K562 (cell line): ENCODE measurements at regions not wholly inside any gene's neighbourhood (a gene's known extent, or its start where the extent isn't known, plus 50 kb on each side); places are given as distances from the start of the nearest gene placed in this dataset.

ENCODE experiments used
- CTCF ChIP-seq, 3 experiments: IDR thresholded peaks in 2 of 3; conservative IDR thresholded peaks in 1 of 3; 2 replicates each; pipeline ENCODE4 v1.5.1; 2011 to 2012; ENCODE audit warnings: low read length in 3 of 3, mild to moderate bottlenecking in 3 of 3, control low read depth in 2 of 3, improper control_type of control experiment in 1 of 3, inconsistent platforms in 1 of 3, low read depth in 1 of 3, mixed read lengths in 1 of 3, moderate library complexity in 1 of 3; ENCODE audit not compliant: insufficient read depth in 2 of 3
- CTCFL ChIP-seq: IDR thresholded peaks from 2 replicates; pipeline ENCODE4 v1.6.1; 2011; ENCODE audit warnings: borderline replicate concordance, low read depth, mild to moderate bottlenecking, moderate library complexity, low read length; ENCODE audit not compliant: insufficient read depth, poor library complexity, severe bottlenecking
- FOXA1 ChIP-seq: fragments of 450-650 bp; IDR thresholded peaks from 2 replicates; pipeline ENCODE4 v1.6.1; 2016; ENCODE audit warnings: mild to moderate bottlenecking, borderline replicate concordance
- KLF10 ChIP-seq: fragments of 250-450 bp; sonication (Bioruptor Pico); IDR thresholded peaks from 2 replicates; pipeline ENCODE4 v1.6.1; 2021; ENCODE audit warnings: matching md5 sums
- NFRKB ChIP-seq: fragments of 450-650 bp; IDR thresholded peaks from 2 replicates; pipeline ENCODE4 v1.6.1; 2016; ENCODE audit warnings: low read depth
- POLR2A ChIP-seq: fragments of 450-650 bp; conservative IDR thresholded peaks from 2 replicates; pipeline ENCODE4 v1.6.1; 2016
- POLR2AphosphoS5 ChIP-seq: IDR thresholded peaks from 2 replicates; pipeline ENCODE4 v1.6.1; 2011; ENCODE audit warnings: mild to moderate bottlenecking, low read depth, low read length, moderate library complexity; ENCODE audit not compliant: control insufficient read depth, insufficient read depth
- RHOXF2B ChIP-seq: fragments of 250-450 bp; sonication (Bioruptor Pico); conservative IDR thresholded peaks from 2 replicates; pipeline ENCODE4 v1.5.1; 2021
- SP2 ChIP-seq: IDR thresholded peaks from 2 replicates; pipeline ENCODE4 v1.6.1; 2011; ENCODE audit warnings: mild to moderate bottlenecking, low read depth, low read length, moderate library complexity; ENCODE audit not compliant: poor library complexity, severe bottlenecking; ENCODE audit errors: extremely low read depth
- ZBTB43 ChIP-seq: sonication (generic); formaldehyde crosslinking; IDR thresholded peaks from 2 replicates; pipeline ENCODE4 v1.8.0; 2023; ENCODE audit warnings: mild to moderate bottlenecking, missing genetic modification reagents
- ZNF318 ChIP-seq, 2 experiments: fragments of 450-650 bp; IDR thresholded peaks; 2 replicates each; pipeline ENCODE4 v1.6.1; 2016; ENCODE audit warnings: mild to moderate bottlenecking in 2 of 2, borderline replicate concordance in 1 of 2, low read depth in 1 of 2, moderate library complexity in 1 of 2

- no peak for TF ChIP-seq CTCF (IDR thresholded peaks at IDR 0.05 in 2 of 3, conservative IDR thresholded peaks at IDR 0.05 in 1 of 3; ENCODE audit: insufficient read depth in 2 of 3, low read depth in 1 of 3, low read length in 3 of 3)
- TF ChIP-seq SP2: no peak
- no peak for TF ChIP-seq RHOXF2B (CRISPR knock-in tag)
- no peak for TF ChIP-seq POLR2AphosphoS5
- no peak for TF ChIP-seq FOXA1
- TF ChIP-seq ZBTB43 (CRISPR knock-in tag): no peak
- TF ChIP-seq POLR2A: no peak
- TF ChIP-seq NFRKB: no peak
- TF ChIP-seq ZNF318 (IDR thresholded peaks at IDR 0.05; ENCODE audit: borderline replicate concordance in 1 of 2, low read depth in 1 of 2): no peak
- TF ChIP-seq CTCFL: no peak
- no peak for TF ChIP-seq KLF10 (CRISPR knock-in tag)
Measured at GRCh38 chr13:31873145-31873544, 133.8 kb downstream of the RXFP2 start.
